H1 (cell line): ENCODE measurements at regions not wholly inside any gene's neighbourhood (a gene's known extent, or its start where the extent isn't known, plus 50 kb on each side); places are given as distances from the start of the nearest gene placed in this dataset.

ENCODE experiments used
- CTCF ChIA-PET: fragments of 300-600 bp; sonication (Branson Sonifier 250); formaldehyde crosslinking; loops from one replicate; lab custom pipeline; 2021; ENCODE audit not compliant: partially characterized antibody; lab: Charles Lee
- POLR2A ChIA-PET: fragments of 300-600 bp; sonication (Branson Sonifier 250); formaldehyde crosslinking; loops from one replicate; lab custom pipeline; 2021; ENCODE audit warnings: inconsistent platforms; ENCODE audit not compliant: partially characterized antibody; lab: Charles Lee
- DNase-seq, 2 experiments: peaks; one replicate each; pipeline versions ENCODE4 v3.0.0 to v3.0.0-alpha.2; 2010 to 2022; ENCODE audit warnings: low spot score in 2 of 2, low read depth in 1 of 2, mixed read lengths in 1 of 2
- FAIRE-seq: peaks from 2 replicates; lab custom pipeline; 2011; peaks lifted over from hg19 to GRCh38; lab: Jason Lieb, UNC
- H2AFZ ChIP-seq: 2 replicates; pipeline ENCODE4 v1.8.1; 2012; ENCODE audit warnings: low read length, inconsistent platforms
- H2AK5ac ChIP-seq: 2 replicates; pipeline ENCODE4 v1.6.1; 2013; ENCODE audit warnings: low read depth, low read length
- H2BK120ac ChIP-seq: replicated peaks from 2 replicates; pipeline ENCODE3; 2013; ENCODE audit warnings: low read depth, low read length, inconsistent platforms
- H2BK12ac ChIP-seq: 2 replicates; pipeline ENCODE4 v1.6.1; 2013; ENCODE audit warnings: low read depth, low read length
- H2BK15ac ChIP-seq: 2 replicates; pipeline ENCODE4 v1.6.1; 2013; ENCODE audit warnings: low read length
- H2BK20ac ChIP-seq: 2 replicates; pipeline ENCODE4 v1.6.1; 2013; ENCODE audit warnings: low read length
- H2BK5ac ChIP-seq: 2 replicates; pipeline ENCODE4 v1.6.1; 2013; ENCODE audit warnings: low read depth, low read length
- H3K14ac ChIP-seq: 2 replicates; pipeline ENCODE4 v1.6.1; 2013; ENCODE audit warnings: inconsistent platforms; ENCODE audit not compliant: insufficient read length
- H3K18ac ChIP-seq: 2 replicates; pipeline ENCODE4 v1.6.1; 2013; ENCODE audit warnings: low read length; ENCODE audit errors: extremely low read depth
- H3K23ac ChIP-seq: 2 replicates; pipeline ENCODE4 v1.6.1; 2013; ENCODE audit warnings: inconsistent platforms; ENCODE audit not compliant: insufficient read length
- H3K23me2 ChIP-seq: 2 replicates; pipeline ENCODE4 v1.6.1; 2013; ENCODE audit warnings: low read depth, low read length
- H3K27ac ChIP-seq: 2 replicates; pipeline ENCODE4 v1.6.1; 2011; ENCODE audit warnings: low read depth, low read length, inconsistent platforms
- H3K27me3 ChIP-seq, 4 experiments: replicated peaks in 1 of 4; 1 replicate in 1 of 4; 2 replicates in 3 of 4; pipeline versions ENCODE4 v1.6.1 to v1.8.1; 2011 to 2013; ENCODE audit warnings: low read length in 3 of 4, mild to moderate bottlenecking in 3 of 4, inconsistent platforms in 2 of 4, mixed read lengths in 2 of 4, moderate library complexity in 1 of 4; ENCODE audit not compliant: control insufficient read depth in 3 of 4, insufficient read depth in 3 of 4; ENCODE audit errors: extremely low read depth in 1 of 4
- H3K36me3 ChIP-seq, 4 experiments: 2 replicates each; pipeline versions ENCODE4 v1.6.1 to v1.8.1; 2011 to 2013; ENCODE audit warnings: mild to moderate bottlenecking in 4 of 4, low read length in 3 of 4, moderate library complexity in 2 of 4, control low read depth in 1 of 4, inconsistent platforms in 1 of 4; ENCODE audit not compliant: insufficient read depth in 4 of 4, control insufficient read depth in 2 of 4
- H3K4ac ChIP-seq: replicated peaks from 2 replicates; pipeline ENCODE3; 2013; ENCODE audit warnings: low read length, low read depth, mixed read lengths, inconsistent platforms; ENCODE audit not compliant: insufficient read length
- H3K4me1 ChIP-seq, 4 experiments: replicated peaks in 1 of 4; 1 replicate in 1 of 4; 2 replicates in 3 of 4; pipeline versions ENCODE4 v1.6.1 to v1.8.1; 2011 to 2013; ENCODE audit warnings: low read length in 3 of 4, inconsistent platforms in 2 of 4, mixed read lengths in 1 of 4; ENCODE audit not compliant: insufficient read depth in 4 of 4, control insufficient read depth in 3 of 4
- H3K4me2 ChIP-seq, 2 experiments: 2 replicates each; pipeline versions ENCODE4 v1.6.1 to v1.8.1; 2011 to 2013; ENCODE audit warnings: low read depth in 2 of 2, low read length in 2 of 2, control low read depth in 1 of 2, inconsistent platforms in 1 of 2, mild to moderate bottlenecking in 1 of 2; ENCODE audit not compliant: insufficient read depth in 1 of 2
- H3K4me3 ChIP-seq, 4 experiments: fragments of 200-600, 300-600 bp in 1 of 4; sonication (generic), shearing (Covaris generic), sonication (Bioruptor Twin) in 1 of 4; 2 replicates each; pipeline versions ENCODE4 v1.5.1 to v1.8.1; 2011 to 2016; ENCODE audit warnings: low read length in 4 of 4, low read depth in 3 of 4, control low read depth in 2 of 4, inconsistent platforms in 2 of 4, mild to moderate bottlenecking in 2 of 4, mixed read lengths in 1 of 4, moderate library complexity in 1 of 4; ENCODE audit not compliant: insufficient read depth in 2 of 4; ENCODE audit errors: extremely low read depth in 1 of 4
- H3K56ac ChIP-seq: replicated peaks from 2 replicates; pipeline ENCODE3; 2013; ENCODE audit warnings: low read depth, mild to moderate bottlenecking, mixed read lengths, low read length, inconsistent platforms; ENCODE audit not compliant: insufficient read length
- H3K79me1 ChIP-seq: 2 replicates; pipeline ENCODE4 v1.6.1; 2013; ENCODE audit warnings: low read depth, low read length, control low read depth
- H3K79me2 ChIP-seq, 2 experiments: 2 replicates each; pipeline versions ENCODE4 v1.6.1 to v1.8.1; 2012 to 2013; ENCODE audit warnings: low read length in 2 of 2, mild to moderate bottlenecking in 2 of 2, inconsistent platforms in 1 of 2; ENCODE audit not compliant: insufficient read depth in 2 of 2, control insufficient read depth in 1 of 2
- H3K9ac ChIP-seq, 4 experiments: replicated peaks in 1 of 4; 1 replicate in 1 of 4; 2 replicates in 3 of 4; pipeline versions ENCODE4 v1.6.1 to v1.8.1; 2011 to 2013; ENCODE audit warnings: low read depth in 3 of 4, low read length in 3 of 4, control low read depth in 2 of 4, mild to moderate bottlenecking in 2 of 4, moderate library complexity in 2 of 4, inconsistent platforms in 1 of 4; ENCODE audit errors: extremely low read depth in 1 of 4
- H3K9me3 ChIP-seq, 2 experiments: 2 replicates each; pipeline versions ENCODE4 v1.6.1 to v1.8.1; 2012 to 2013; ENCODE audit warnings: mild to moderate bottlenecking in 2 of 2, moderate library complexity in 2 of 2, control low read depth in 1 of 2, inconsistent platforms in 1 of 2, low read depth in 1 of 2, low read length in 1 of 2, mixed read lengths in 1 of 2; ENCODE audit not compliant: insufficient read depth in 2 of 2
- H4K20me1 ChIP-seq, 2 experiments: replicated peaks in 1 of 2; 2 replicates each; pipeline versions ENCODE3 to v1.8.1; 2011 to 2013; ENCODE audit warnings: inconsistent platforms in 2 of 2, low read length in 2 of 2, mild to moderate bottlenecking in 1 of 2; ENCODE audit not compliant: insufficient read depth in 2 of 2, control insufficient read depth in 1 of 2
- H4K5ac ChIP-seq: 2 replicates; pipeline ENCODE4 v1.6.1; 2013; ENCODE audit warnings: low read length, low read depth, mixed read lengths, inconsistent platforms; ENCODE audit not compliant: insufficient read length
- H4K8ac ChIP-seq: 2 replicates; pipeline ENCODE4 v1.8.0; 2013; ENCODE audit warnings: mild to moderate bottlenecking, moderate library complexity, low read length, inconsistent platforms; ENCODE audit not compliant: insufficient read depth; ENCODE audit errors: extremely low read depth
- H4K91ac ChIP-seq: replicated peaks from 2 replicates; pipeline ENCODE3; 2013; ENCODE audit warnings: low read length, mixed read lengths, inconsistent platforms; ENCODE audit not compliant: insufficient read length
- HDAC6 ChIP-seq: IDR thresholded peaks from one replicate; pipeline ENCODE4 v1.7.1; 2012; ENCODE audit warnings: low read depth, mild to moderate bottlenecking, inconsistent platforms, low read length, moderate library complexity
- SIX5 ChIP-seq: IDR thresholded peaks from 2 replicates; pipeline ENCODE4 v1.6.1; 2011; ENCODE audit warnings: mild to moderate bottlenecking, low read depth, low read length
- TBP ChIP-seq: IDR thresholded peaks from 2 replicates; pipeline ENCODE4 v1.6.1; 2011; ENCODE audit warnings: low read depth, low read length, improper control_type of control experiment
- WGBS, 2 experiments: shearing (Covaris generic) in 1 of 2; methylation state at CpG; one replicate each; pipeline versions ENCODE4 v1.1.6 to v1.1.7; 2013 to 2015; ENCODE audit warnings: low lambda C conversion rate in 2 of 2, mixed read lengths in 2 of 2, inconsistent platforms in 1 of 2, low coverage in 1 of 2, missing lambda C conversion rate in 1 of 2; ENCODE audit not compliant: insufficient replicate concordance in 2 of 2, insufficient coverage in 1 of 2, insufficient read length in 1 of 2; ENCODE audit errors: extremely low coverage in 1 of 2, missing lambda C conversion rate in 1 of 2; 5-methylcytosine and 5-hydroxymethylcytosine counted together
- TF ChIP-seq, protein P1 (sequence below): IDR thresholded peaks from 2 replicates; pipeline ENCODE4 v1.6.1; 2012; ENCODE audit warnings: low read length, inconsistent platforms
- TF ChIP-seq, protein P2 (sequence below): IDR thresholded peaks from 2 replicates; pipeline ENCODE4 v1.6.1; 2012; ENCODE audit warnings: inconsistent platforms

DNA sequence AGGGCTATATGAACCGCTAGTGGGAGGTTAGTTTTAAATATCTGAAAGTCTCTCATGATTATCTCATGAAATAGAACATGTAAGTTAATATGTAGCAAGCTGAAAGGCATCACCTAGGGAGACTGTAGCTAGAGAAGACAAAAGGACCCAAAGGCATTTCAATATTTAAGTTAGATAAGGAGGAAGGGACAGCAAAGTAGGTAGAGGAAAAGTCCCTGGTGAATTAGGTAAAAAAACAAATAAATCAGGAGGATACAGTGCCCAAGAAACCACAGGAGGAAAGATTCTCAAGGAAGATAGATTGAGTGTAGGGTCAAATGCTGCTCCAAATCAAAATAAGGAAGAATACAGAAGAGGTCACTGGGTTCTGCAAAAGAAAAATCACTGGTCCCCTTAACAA lies 175.5 kb downstream of the GASK1B start:
- no peak overlapping the region for H2BK5ac ChIP-seq
- no peak overlapping the region for H3K4me3 ChIP-seq
- H3K23ac ChIP-seq, result no peak overlapping the region
- H3K4me1 ChIP-seq, result no peaks in the 10 kb centered on the region
- H3K56ac ChIP-seq, result no peak overlapping the region
- H3K36me3 ChIP-seq, result no peaks in the 10 kb centered on the region
- no peaks in the 10 kb centered on the region for H3K79me2 ChIP-seq
- H4K20me1 ChIP-seq, result no peaks in the 10 kb centered on the region
- no peak overlapping the region for H4K91ac ChIP-seq
- ChIA-PET CTCF (interaction anchor here (0.9 to 2.0 kb wide), 6 partner anchors 123 to 308 kb away, joined by 3 to 7 read pairs (median 4); no protein-coding TSS in a partner anchor), POLR2A (no interaction called here)
- H2BK15ac ChIP-seq, result no peak overlapping the region
- H4K8ac ChIP-seq, result no peak overlapping the region
- no peak overlapping the region for H3K14ac ChIP-seq
- FAIRE-seq (no peak), DNase-seq (no peak)
- no peaks in the 10 kb centered on the region for H3K79me1 ChIP-seq
- no peaks in the 10 kb centered on the region for H3K9me3 ChIP-seq
- H2AK5ac ChIP-seq, result no peak overlapping the region
- H3K4me2 ChIP-seq, result no peak overlapping the region
- no peak overlapping the region for H2BK120ac ChIP-seq
- no peak overlapping the region for H2BK20ac ChIP-seq
- no peaks in the 10 kb centered on the region for H3K27me3 ChIP-seq
- no peak overlapping the region for H4K5ac ChIP-seq
- TF ChIP-seq TBP, result no peak
- TF ChIP-seq SIX5, result no peak
- TF ChIP-seq HDAC6, result no peak
- TF ChIP-seq, protein P1, sequence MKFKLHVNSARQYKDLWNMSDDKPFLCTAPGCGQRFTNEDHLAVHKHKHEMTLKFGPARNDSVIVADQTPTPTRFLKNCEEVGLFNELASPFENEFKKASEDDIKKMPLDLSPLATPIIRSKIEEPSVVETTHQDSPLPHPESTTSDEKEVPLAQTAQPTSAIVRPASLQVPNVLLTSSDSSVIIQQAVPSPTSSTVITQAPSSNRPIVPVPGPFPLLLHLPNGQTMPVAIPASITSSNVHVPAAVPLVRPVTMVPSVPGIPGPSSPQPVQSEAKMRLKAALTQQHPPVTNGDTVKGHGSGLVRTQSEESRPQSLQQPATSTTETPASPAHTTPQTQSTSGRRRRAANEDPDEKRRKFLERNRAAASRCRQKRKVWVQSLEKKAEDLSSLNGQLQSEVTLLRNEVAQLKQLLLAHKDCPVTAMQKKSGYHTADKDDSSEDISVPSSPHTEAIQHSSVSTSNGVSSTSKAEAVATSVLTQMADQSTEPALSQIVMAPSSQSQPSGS, result no peak
- TF ChIP-seq, protein P2, sequence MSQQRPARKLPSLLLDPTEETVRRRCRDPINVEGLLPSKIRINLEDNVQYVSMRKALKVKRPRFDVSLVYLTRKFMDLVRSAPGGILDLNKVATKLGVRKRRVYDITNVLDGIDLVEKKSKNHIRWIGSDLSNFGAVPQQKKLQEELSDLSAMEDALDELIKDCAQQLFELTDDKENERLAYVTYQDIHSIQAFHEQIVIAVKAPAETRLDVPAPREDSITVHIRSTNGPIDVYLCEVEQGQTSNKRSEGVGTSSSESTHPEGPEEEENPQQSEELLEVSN, result no peak
- H3K27ac ChIP-seq, result no peak overlapping the region
- 84% methylated on average over 1 of the region's 1 CpG; no CpG with 5 or more reads in 1 of the 2 experiments for WGBS, 2 experiments
- no peak overlapping the region for H3K4ac ChIP-seq
- H3K9ac ChIP-seq, result no peak overlapping the region
- no peak overlapping the region for H3K18ac ChIP-seq
- no peak overlapping the region for H2BK12ac ChIP-seq
- H2AFZ ChIP-seq, result no peak overlapping the region
- H3K23me2 ChIP-seq, result no peaks in the 10 kb centered on the region
